ENCODE measurements at regions not wholly inside any gene's neighbourhood (a gene's known extent, or its start where the extent isn't known, plus 50 kb on each side); places are given as distances from the start of the nearest gene placed in this dataset.
A peak's percentile ranks its signal among the peaks of the same experiment; 100 is the strongest.

GRCh38 chr3:157578181-157578580, 75.0 kb upstream of the VEPH1 start:
- Histone ChIP-seq H2AFZ (ENCODE audit: low read depth, low read length) (no peak overlapping the region), H3K4me2 (ENCODE audit: low read length, poor library complexity, severe bottlenecking) (no peak overlapping the region), H2BK15ac (ENCODE audit: low read depth, poor library complexity, severe bottlenecking) (no peak overlapping the region), H4K8ac (ENCODE audit: low read length) (no peak overlapping the region), H4K91ac (ENCODE audit: low read length) (no peak overlapping the region), H2AK5ac (ENCODE audit: low read length, severe bottlenecking) (no peak overlapping the region), H3K4me1 (ENCODE audit: control insufficient read depth, insufficient read depth, low read depth, low read length) (peaks cover 3% of the 10 kb centered on the region), H3K79me1 (replicated peaks; ENCODE audit: low read length, poor library complexity, severe bottlenecking) (no peaks in the 10 kb centered on the region), H3K4ac (ENCODE audit: low read depth in 1 of 2, low read length in 2 of 2) (no peak overlapping the region), H3K4me3 (ENCODE audit: insufficient read depth in 1 of 2, low read depth in 1 of 2, low read length in 2 of 2) (no peak overlapping the region), H3K9me3 (ENCODE audit: control insufficient read depth, low read length) (no peaks in the 10 kb centered on the region), H3K23ac (ENCODE audit: low read length in 2 of 2) (no peak overlapping the region), H3K9ac (ENCODE audit: low read length) (no peak overlapping the region), H3K27me3 (ENCODE audit: control insufficient read depth in 1 of 2, insufficient read depth in 1 of 2, low read length in 2 of 2) (no peaks in the 10 kb centered on the region), H3K18ac (ENCODE audit: low read depth in 1 of 2, low read length in 2 of 2) (no peak overlapping the region), H2BK12ac (ENCODE audit: low read length in 2 of 2) (no peak overlapping the region), H3K36me3 (ENCODE audit: control insufficient read depth in 1 of 2, insufficient read depth in 2 of 2, low read depth in 1 of 2, low read length in 2 of 2) (peaks cover 0 to 16% of the 10 kb centered on the region in 2 experiments), H2BK5ac (ENCODE audit: low read depth, low read length, poor library complexity, severe bottlenecking) (no peak overlapping the region), H3K14ac (ENCODE audit: low read length in 2 of 2) (no peak overlapping the region), H2BK120ac (ENCODE audit: low read depth, low read length) (no peak overlapping the region), H3K27ac (ENCODE audit: low read length, poor library complexity, severe bottlenecking) (no peak overlapping the region)
- DNase-seq: no peak
- 86% methylated on average over 2 of the region's 3 CpGs for WGBS

GRCh38 chr3:157574531-157574930, 71.3 kb upstream of the VEPH1 start:
- H2BK15ac ChIP-seq (ENCODE audit: low read depth, poor library complexity, severe bottlenecking): no peak overlapping the region
- H2BK120ac ChIP-seq (ENCODE audit: low read depth, low read length): no peak overlapping the region
- no peaks in the 10 kb centered on the region for H3K79me1 ChIP-seq (replicated peaks; ENCODE audit: low read length, poor library complexity, severe bottlenecking)
- H3K9me3 ChIP-seq (ENCODE audit: control insufficient read depth, low read length): no peaks in the 10 kb centered on the region
- 55% methylated on average over 2 of the region's 3 CpGs for WGBS
- peak overlapping the region; percentile 2 for H3K9ac ChIP-seq (ENCODE audit: low read length)
- H3K23ac ChIP-seq (ENCODE audit: low read length in 2 of 2): no peak overlapping the region
- H3K36me3 ChIP-seq (ENCODE audit: control insufficient read depth in 1 of 2, insufficient read depth in 2 of 2, low read depth in 1 of 2, low read length in 2 of 2): peaks cover 0 to 23% of the 10 kb centered on the region in 2 experiments
- H4K8ac ChIP-seq (ENCODE audit: low read length): no peak overlapping the region
- H3K14ac ChIP-seq (ENCODE audit: low read length in 2 of 2): no peak overlapping the region
- H4K91ac ChIP-seq (ENCODE audit: low read length): no peak overlapping the region
- no peak overlapping the region for H2AFZ ChIP-seq (ENCODE audit: low read depth, low read length)
- H3K27me3 ChIP-seq (ENCODE audit: control insufficient read depth in 1 of 2, insufficient read depth in 1 of 2, low read length in 2 of 2): no peaks in the 10 kb centered on the region
- no peak overlapping the region for H2BK12ac ChIP-seq (ENCODE audit: low read length in 2 of 2)
- peak overlapping the region; percentile 75 for H3K27ac ChIP-seq (ENCODE audit: low read length, poor library complexity, severe bottlenecking)
- H3K4ac ChIP-seq (ENCODE audit: low read depth in 1 of 2, low read length in 2 of 2): no peak overlapping the region
- no peak overlapping the region for H3K18ac ChIP-seq (ENCODE audit: low read depth in 1 of 2, low read length in 2 of 2)
- H3K4me1 ChIP-seq (ENCODE audit: control insufficient read depth, insufficient read depth, low read depth, low read length): peaks cover 1% of the 10 kb centered on the region
- H2AK5ac ChIP-seq (ENCODE audit: low read length, severe bottlenecking): no peak overlapping the region
- H2BK5ac ChIP-seq (ENCODE audit: low read depth, low read length, poor library complexity, severe bottlenecking): no peak overlapping the region
- H3K4me3 ChIP-seq (ENCODE audit: insufficient read depth in 1 of 2, low read depth in 1 of 2, low read length in 2 of 2): no peak overlapping the region
- peak overlapping the region; percentile 16 for H3K4me2 ChIP-seq (ENCODE audit: low read length, poor library complexity, severe bottlenecking)
- DNase-seq: no peak

GRCh38 chr3:157573780-157574378, 70.7 kb upstream of the VEPH1 start:
- H2BK120ac ChIP-seq (ENCODE audit: low read depth, low read length): no peak overlapping the region
- H3K9ac ChIP-seq (ENCODE audit: low read length): peak overlapping the region; percentile 2
- no peak overlapping the region for H2BK15ac ChIP-seq (ENCODE audit: low read depth, poor library complexity, severe bottlenecking)
- DNase-seq: peak; percentile 8
- H3K79me1 ChIP-seq (replicated peaks; ENCODE audit: low read length, poor library complexity, severe bottlenecking): no peaks in the 10 kb centered on the region
- H3K27me3 ChIP-seq (ENCODE audit: control insufficient read depth in 1 of 2, insufficient read depth in 1 of 2, low read length in 2 of 2): no peaks in the 10 kb centered on the region
- peaks cover 0 to 22% of the 10 kb centered on the region in 2 experiments for H3K36me3 ChIP-seq (ENCODE audit: control insufficient read depth in 1 of 2, insufficient read depth in 2 of 2, low read depth in 1 of 2, low read length in 2 of 2)
- no peaks in the 10 kb centered on the region for H3K9me3 ChIP-seq (ENCODE audit: control insufficient read depth, low read length)
- whole genome bisulfite sequencing: no CpG with 5 or more reads among the region's 1 CpG
- no peak overlapping the region for H3K4me2 ChIP-seq (ENCODE audit: low read length, poor library complexity, severe bottlenecking)
- H3K14ac ChIP-seq (ENCODE audit: low read length in 2 of 2): no peak overlapping the region
- no peak overlapping the region for H3K4ac ChIP-seq (ENCODE audit: low read depth in 1 of 2, low read length in 2 of 2)
- no peak overlapping the region for H2BK12ac ChIP-seq (ENCODE audit: low read length in 2 of 2)
- H3K27ac ChIP-seq (ENCODE audit: low read length, poor library complexity, severe bottlenecking): peak overlapping the region; percentile 75
- H2AFZ ChIP-seq (ENCODE audit: low read depth, low read length): no peak overlapping the region
- H3K4me3 ChIP-seq (ENCODE audit: insufficient read depth in 1 of 2, low read depth in 1 of 2, low read length in 2 of 2): no peak overlapping the region
- H2AK5ac ChIP-seq (ENCODE audit: low read length, severe bottlenecking): no peak overlapping the region
- H3K18ac ChIP-seq (ENCODE audit: low read depth in 1 of 2, low read length in 2 of 2): no peak overlapping the region
- H4K91ac ChIP-seq (ENCODE audit: low read length): no peak overlapping the region
- peaks cover 1% of the 10 kb centered on the region for H3K4me1 ChIP-seq (ENCODE audit: control insufficient read depth, insufficient read depth, low read depth, low read length)
- H3K23ac ChIP-seq (ENCODE audit: low read length in 2 of 2): no peak overlapping the region
- no peak overlapping the region for H2BK5ac ChIP-seq (ENCODE audit: low read depth, low read length, poor library complexity, severe bottlenecking)
- no peak overlapping the region for H4K8ac ChIP-seq (ENCODE audit: low read length)

- Histone ChIP-seq H3K27me3 (ENCODE audit: control insufficient read depth in 1 of 2, insufficient read depth in 1 of 2, low read length in 2 of 2) (no peaks in the 10 kb centered on the region), H4K91ac (ENCODE audit: low read length) (no peak overlapping the region), H2AFZ (ENCODE audit: low read depth, low read length) (no peak overlapping the region), H2AK5ac (ENCODE audit: low read length, severe bottlenecking) (no peak overlapping the region), H4K8ac (ENCODE audit: low read length) (no peak overlapping the region), H2BK15ac (ENCODE audit: low read depth, poor library complexity, severe bottlenecking) (no peak overlapping the region), H2BK5ac (ENCODE audit: low read depth, low read length, poor library complexity, severe bottlenecking) (no peak overlapping the region), H3K79me1 (replicated peaks; ENCODE audit: low read length, poor library complexity, severe bottlenecking) (no peaks in the 10 kb centered on the region), H3K4ac (ENCODE audit: low read depth in 1 of 2, low read length in 2 of 2) (no peak overlapping the region), H3K14ac (ENCODE audit: low read length in 2 of 2) (no peak overlapping the region), H3K4me3 (ENCODE audit: insufficient read depth in 1 of 2, low read depth in 1 of 2, low read length in 2 of 2) (no peak overlapping the region), H3K4me1 (ENCODE audit: control insufficient read depth, insufficient read depth, low read depth, low read length) (peaks cover 1% of the 10 kb centered on the region), H2BK12ac (ENCODE audit: low read length in 2 of 2) (no peak overlapping the region), H2BK120ac (ENCODE audit: low read depth, low read length) (no peak overlapping the region), H3K9me3 (ENCODE audit: control insufficient read depth, low read length) (no peaks in the 10 kb centered on the region), H3K9ac (ENCODE audit: low read length) (no peak overlapping the region), H3K27ac (ENCODE audit: low read length, poor library complexity, severe bottlenecking) (no peak overlapping the region), H3K18ac (ENCODE audit: low read depth in 1 of 2, low read length in 2 of 2) (no peak overlapping the region), H3K23ac (ENCODE audit: low read length in 2 of 2) (no peak overlapping the region), H3K4me2 (ENCODE audit: low read length, poor library complexity, severe bottlenecking) (no peak overlapping the region), H3K36me3 (ENCODE audit: control insufficient read depth in 1 of 2, insufficient read depth in 2 of 2, low read depth in 1 of 2, low read length in 2 of 2) (peaks cover 0 to 22% of the 10 kb centered on the region in 2 experiments)
- no peak for DNase-seq
- 75% methylated on average over 1 of the region's 1 CpG for WGBS
Observed at GRCh38 chr3:157573281-157573680, 70.1 kb upstream of the VEPH1 start.

Measured in mesenchymal stem cell (in vitro differentiated cells and primary cell).